Psoas muscle (tissue), 7 donors: ENCODE measurements at regions not wholly inside any gene's neighbourhood (a gene's known extent, or its start where the extent isn't known, plus 50 kb on each side); places are given as distances from the start of the nearest gene placed in this dataset.

Source experiments
- ATAC-seq, 4 donors: fragments of 200-7000 bp; cut with Tn5 transposase; one replicate each; pipeline ENCODE4 v1.9.1; 2020; ENCODE audit warnings: moderate library complexity in 3 of 4, mild to moderate bottlenecking in 2 of 4
- DNase-seq, 2 donors: peaks; one replicate each; pipeline ENCODE4 v3.0.0-alpha.2; 2020
- H3K27ac ChIP-seq: fragments of 200-600 bp; one replicate; pipeline ENCODE4 v1.8.0; 2022
- H3K27me3 ChIP-seq, 3 donors: fragments of 200-600 bp in 1 of 3; one replicate each; pipeline versions ENCODE4 v1.6.1 to v1.8.0; 2013 to 2022; ENCODE audit warnings: low read length in 2 of 3, mild to moderate bottlenecking in 2 of 3, moderate library complexity in 1 of 3; ENCODE audit not compliant: insufficient read depth in 3 of 3
- H3K36me3 ChIP-seq, 2 donors: fragments of 200-600 bp in 1 of 2; one replicate each; pipeline versions ENCODE4 v1.6.1 to v1.8.0; 2013 to 2022; ENCODE audit warnings: low read depth in 1 of 2, mild to moderate bottlenecking in 1 of 2, moderate library complexity in 1 of 2; ENCODE audit not compliant: insufficient read depth in 1 of 2
- H3K4me1 ChIP-seq: fragments of 200-600 bp; one replicate; pipeline ENCODE4 v1.8.0; 2022
- H3K4me3 ChIP-seq: fragments of 200-600 bp; one replicate; pipeline ENCODE4 v1.8.0; 2022; ENCODE audit warnings: mild to moderate bottlenecking
- H3K9me3 ChIP-seq: fragments of 200-600 bp; one replicate; pipeline ENCODE4 v1.8.0; 2022
- WGBS, 3 donors: extraction: QIAGEN DNeasy Blood & Tissue Kit; methylation state at CpG; one replicate each; pipeline versions ENCODE4 v1.1.6 to v1.1.7; 2013; 5-methylcytosine and 5-hydroxymethylcytosine counted together
- intact Hi-C, 2 donors: fragments of 100-400 bp; cut with DNase I; formaldehyde crosslinking; loops; one replicate each; pipeline versions ENCODE4 v1.11.0 to v1.14.2; 2022
- TF ChIP-seq, protein P1 (sequence below): fragments of 200-600 bp; IDR thresholded peaks from one replicate; pipeline ENCODE4 v1.8.0; 2022; ENCODE audit warnings: antibody characterized with exemption
- donor health status: healthy with polysubstance abuse.
- donor health status: DM: no; HTN: no; CAD: no; lungs with moderate emphysema.
- donor health status: Bipolar disorder and iron deficiency.
- donor health status: healthy.
- donor health status: DM: yes; HTN: yes; CAD: no.
- donor health status: DM: no; HTN: no; CAD: no.
- donor health status: DM: yes; HTN: yes; CAD: no.

DNA sequence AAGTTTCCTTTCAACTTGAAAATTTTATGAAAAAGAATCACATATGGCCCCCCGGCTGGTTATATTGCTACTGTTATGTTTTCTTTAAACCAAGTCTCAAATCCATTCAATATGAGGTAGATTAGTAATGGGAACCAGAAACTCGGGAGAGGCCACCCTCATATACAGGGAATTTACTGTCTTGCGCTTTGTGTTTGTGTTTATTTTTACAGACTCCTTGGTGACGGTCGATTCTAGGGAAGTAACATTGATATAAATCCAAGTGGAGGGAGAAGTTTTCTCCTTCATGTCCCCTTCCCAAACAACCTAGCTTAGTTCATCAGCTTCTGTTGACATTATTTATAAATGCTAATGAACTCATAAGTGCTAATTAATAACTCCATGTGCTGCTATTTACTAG is 163.5 kb upstream of the LMO4 start:
- Histone ChIP-seq H3K27ac (no peak overlapping the region), H3K27me3 (peaks cover 0 to 6% (median 0%) of the 10 kb centered on the region in 3 donors), H3K36me3 (no peaks in the 10 kb centered on the region), H3K4me3 (no peak overlapping the region), H3K4me1 (no peaks in the 10 kb centered on the region), H3K9me3 (no peaks in the 10 kb centered on the region)
- ATAC-seq (no peak), DNase-seq (no peak)
- 63 to 67% (median 64%) methylated on average over 5 of the region's 5 CpGs for WGBS, 3 donors
- intact Hi-C loops: no loop called here
- TF ChIP-seq, protein P1, sequence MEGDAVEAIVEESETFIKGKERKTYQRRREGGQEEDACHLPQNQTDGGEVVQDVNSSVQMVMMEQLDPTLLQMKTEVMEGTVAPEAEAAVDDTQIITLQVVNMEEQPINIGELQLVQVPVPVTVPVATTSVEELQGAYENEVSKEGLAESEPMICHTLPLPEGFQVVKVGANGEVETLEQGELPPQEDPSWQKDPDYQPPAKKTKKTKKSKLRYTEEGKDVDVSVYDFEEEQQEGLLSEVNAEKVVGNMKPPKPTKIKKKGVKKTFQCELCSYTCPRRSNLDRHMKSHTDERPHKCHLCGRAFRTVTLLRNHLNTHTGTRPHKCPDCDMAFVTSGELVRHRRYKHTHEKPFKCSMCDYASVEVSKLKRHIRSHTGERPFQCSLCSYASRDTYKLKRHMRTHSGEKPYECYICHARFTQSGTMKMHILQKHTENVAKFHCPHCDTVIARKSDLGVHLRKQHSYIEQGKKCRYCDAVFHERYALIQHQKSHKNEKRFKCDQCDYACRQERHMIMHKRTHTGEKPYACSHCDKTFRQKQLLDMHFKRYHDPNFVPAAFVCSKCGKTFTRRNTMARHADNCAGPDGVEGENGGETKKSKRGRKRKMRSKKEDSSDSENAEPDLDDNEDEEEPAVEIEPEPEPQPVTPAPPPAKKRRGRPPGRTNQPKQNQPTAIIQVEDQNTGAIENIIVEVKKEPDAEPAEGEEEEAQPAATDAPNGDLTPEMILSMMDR: no peak

DNA sequence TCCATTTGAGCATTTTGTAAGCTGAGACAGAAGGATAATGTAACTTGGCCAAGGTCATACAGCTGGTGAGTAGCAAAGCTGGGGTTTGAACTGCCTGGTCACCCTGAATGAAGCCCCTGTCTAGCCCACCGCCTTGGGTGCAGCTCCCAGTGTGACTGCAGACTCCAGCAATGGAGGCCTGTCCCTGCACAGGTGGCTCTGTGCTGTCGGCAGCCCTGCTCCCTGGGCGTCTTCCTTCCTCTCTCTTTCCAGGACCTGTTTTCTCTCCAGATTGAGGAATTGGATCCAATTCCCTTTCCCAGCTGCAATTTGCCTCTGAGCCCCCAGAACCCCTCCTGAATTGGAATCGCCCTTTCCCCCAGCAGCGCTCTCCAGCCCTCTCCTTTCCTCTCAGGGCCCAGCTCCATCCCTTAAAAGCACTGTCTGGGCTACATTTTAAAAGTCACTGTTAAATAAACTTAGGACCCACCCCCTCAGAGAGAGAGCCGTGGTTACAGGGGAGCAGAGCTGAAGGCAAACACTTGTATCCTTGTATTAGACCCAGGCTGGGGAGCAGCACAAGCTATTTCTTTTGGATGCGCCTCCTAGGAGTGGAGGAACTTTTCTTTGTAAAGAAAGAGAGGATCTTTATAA is 161.4 kb upstream of the LMO4 start:
- ATAC-seq: no peak
- peaks cover 0 to 6% (median 0%) of the 10 kb centered on the region in 3 donors for H3K27me3 ChIP-seq
- no peaks in the 10 kb centered on the region for H3K36me3 ChIP-seq
- no peaks in the 10 kb centered on the region for H3K4me1 ChIP-seq
- H3K9me3 ChIP-seq: no peaks in the 10 kb centered on the region
- intact Hi-C loops: no loop called here
- no peak overlapping the region for H3K27ac ChIP-seq
- 50 to 61% (median 52%) methylated on average over 7 of the region's 7 CpGs for WGBS, 3 donors
- TF ChIP-seq, protein P1: no peak
- no peak overlapping the region for H3K4me3 ChIP-seq
- no peak for DNase-seq

DNA sequence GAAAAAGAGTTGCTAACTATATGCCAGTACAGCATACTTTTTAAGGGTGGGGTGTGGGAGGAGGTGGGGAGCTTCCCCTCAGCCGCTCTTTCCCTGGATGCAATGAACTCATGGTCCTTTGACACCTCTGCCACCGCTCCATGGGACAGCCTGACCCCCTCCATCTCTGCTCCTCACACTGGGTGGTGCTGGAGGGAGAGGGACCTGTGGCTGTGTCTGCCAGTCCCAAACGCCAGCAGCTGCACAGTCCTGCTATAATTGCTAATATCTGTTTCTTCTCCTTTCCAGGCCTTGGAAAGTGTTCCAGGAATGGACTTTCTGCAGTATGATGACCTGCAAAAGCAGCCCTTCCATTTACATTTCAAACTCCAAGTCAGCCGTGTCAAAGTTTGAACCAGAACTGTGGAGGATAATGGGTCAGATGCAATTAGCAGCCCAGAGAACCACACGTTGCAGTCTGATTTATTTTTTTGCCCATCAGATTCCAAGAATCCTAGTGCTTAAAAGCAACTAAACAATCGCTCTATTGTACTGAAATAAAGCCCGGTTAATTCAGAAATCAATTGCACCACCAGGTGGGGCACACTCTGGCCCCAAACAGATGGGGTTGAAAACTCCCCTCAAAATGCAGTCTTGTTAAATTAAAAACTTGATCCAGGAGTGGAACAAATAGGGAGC is 160.7 kb upstream of the LMO4 start:
- no peaks in the 10 kb centered on the region for H3K9me3 ChIP-seq
- H3K36me3 ChIP-seq: no peaks in the 10 kb centered on the region
- TF ChIP-seq, protein P1: no peak
- intact Hi-C loops: no loop called here
- no peak overlapping the region for H3K4me3 ChIP-seq
- H3K27me3 ChIP-seq: peaks cover 0 to 6% (median 0%) of the 10 kb centered on the region in 3 donors
- no peaks in the 10 kb centered on the region for H3K4me1 ChIP-seq
- WGBS, 3 donors: 34 to 42% (median 37%) methylated on average over 7 of the region's 7 CpGs
- DNase-seq (no peak), ATAC-seq (no peak)
- H3K27ac ChIP-seq: no peak overlapping the region

DNA sequence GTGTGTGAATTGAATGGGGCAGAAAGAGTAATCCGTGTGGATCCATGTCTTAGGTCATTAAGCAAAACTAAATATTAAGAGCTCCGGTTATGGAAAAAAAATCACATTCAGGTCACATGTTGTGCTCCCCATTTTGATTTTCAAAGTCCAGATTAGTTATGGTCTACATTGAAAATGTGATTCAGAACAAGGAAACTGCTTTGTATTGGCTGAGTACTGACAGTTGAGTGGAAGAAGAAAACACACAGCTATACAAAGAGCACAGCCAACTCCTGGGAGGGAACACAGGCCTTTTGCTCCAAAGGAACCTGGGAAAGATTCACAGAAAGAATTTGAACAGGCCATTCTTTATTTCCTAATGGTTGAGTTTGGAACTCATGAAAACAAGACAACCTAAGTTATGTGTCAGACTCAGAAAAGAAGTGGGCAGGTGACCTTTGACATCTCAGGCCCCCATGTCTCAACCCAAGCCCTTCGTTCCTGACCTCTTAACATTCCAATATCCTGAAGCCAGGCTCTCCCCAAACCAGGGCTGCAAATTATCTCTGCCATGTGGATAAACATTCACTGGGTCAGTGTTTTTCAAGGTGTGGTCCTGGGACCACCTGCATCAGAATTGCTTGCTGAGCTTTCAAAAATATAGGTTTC is 159.3 kb upstream of the LMO4 start:
- no peak for ATAC-seq
- no peak overlapping the region for H3K27ac ChIP-seq

More for the DNA sequence above, 159.3 kb upstream of the LMO4 start:
- intact Hi-C loops: no loop called here
- TF ChIP-seq, protein P1: no peak
- DNase-seq: no peak
- H3K4me3 ChIP-seq: no peak overlapping the region
- WGBS, 3 donors: 53 to 66% (median 58%) methylated on average over 3 of the region's 3 CpGs
- H3K9me3 ChIP-seq: no peaks in the 10 kb centered on the region
- no peaks in the 10 kb centered on the region for H3K4me1 ChIP-seq
- peaks cover 0 to 6% (median 0%) of the 10 kb centered on the region in 3 donors for H3K27me3 ChIP-seq
- H3K36me3 ChIP-seq: no peaks in the 10 kb centered on the region
